ENCODE measurements at regions not wholly inside any gene's neighbourhood (a gene's known extent, or its start where the extent isn't known, plus 50 kb on each side); places are given as distances from the start of the nearest gene placed in this dataset.
A peak's percentile ranks its signal among the peaks of the same experiment; 100 is the strongest.

- TF ChIP-seq, protein P1, sequence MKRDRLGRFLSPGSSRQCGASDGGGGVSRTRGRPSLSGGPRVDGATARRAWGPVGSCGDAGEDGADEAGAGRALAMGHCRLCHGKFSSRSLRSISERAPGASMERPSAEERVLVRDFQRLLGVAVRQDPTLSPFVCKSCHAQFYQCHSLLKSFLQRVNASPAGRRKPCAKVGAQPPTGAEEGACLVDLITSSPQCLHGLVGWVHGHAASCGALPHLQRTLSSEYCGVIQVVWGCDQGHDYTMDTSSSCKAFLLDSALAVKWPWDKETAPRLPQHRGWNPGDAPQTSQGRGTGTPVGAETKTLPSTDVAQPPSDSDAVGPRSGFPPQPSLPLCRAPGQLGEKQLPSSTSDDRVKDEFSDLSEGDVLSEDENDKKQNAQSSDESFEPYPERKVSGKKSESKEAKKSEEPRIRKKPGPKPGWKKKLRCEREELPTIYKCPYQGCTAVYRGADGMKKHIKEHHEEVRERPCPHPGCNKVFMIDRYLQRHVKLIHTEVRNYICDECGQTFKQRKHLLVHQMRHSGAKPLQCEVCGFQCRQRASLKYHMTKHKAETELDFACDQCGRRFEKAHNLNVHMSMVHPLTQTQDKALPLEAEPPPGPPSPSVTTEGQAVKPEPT (CRISPR knock-in tag; IDR thresholded peaks at IDR 0.05; ENCODE audit: low read depth): no peak
- TF ChIP-seq ZBTB42 (CRISPR knock-in tag; IDR thresholded peaks at IDR 0.05): no peak
- peak; percentile 59; the same call in 1 of the 2 replicates for TF ChIP-seq ZNF629 (CRISPR knock-in tag; conservative IDR thresholded peaks at IDR 0.05)
- TF ChIP-seq MEIS2 (CRISPR knock-in tag; IDR thresholded peaks at IDR 0.05): 0 out of 2 replicates have a peak, but pooled peaks have one; percentile 54
- TF ChIP-seq RERE (CRISPR knock-in tag; IDR thresholded peaks at IDR 0.05; ENCODE audit: low read depth): peak; percentile 86
- TF ChIP-seq ETV6 (CRISPR knock-in tag; conservative IDR thresholded peaks at IDR 0.05): no peak
- TF ChIP-seq NONO (IDR thresholded peaks at IDR 0.05): no peak
- TF ChIP-seq NONO (CRISPR knock-in tag; conservative IDR thresholded peaks at IDR 0.05): 0 out of 2 replicates have a peak, but pooled peaks have one; percentile 17
- TF ChIP-seq ELF1 (CRISPR knock-in tag; IDR thresholded peaks at IDR 0.05): 0 out of 2 replicates have a peak, but pooled peaks have one; percentile 17
- TF ChIP-seq, protein P2, sequence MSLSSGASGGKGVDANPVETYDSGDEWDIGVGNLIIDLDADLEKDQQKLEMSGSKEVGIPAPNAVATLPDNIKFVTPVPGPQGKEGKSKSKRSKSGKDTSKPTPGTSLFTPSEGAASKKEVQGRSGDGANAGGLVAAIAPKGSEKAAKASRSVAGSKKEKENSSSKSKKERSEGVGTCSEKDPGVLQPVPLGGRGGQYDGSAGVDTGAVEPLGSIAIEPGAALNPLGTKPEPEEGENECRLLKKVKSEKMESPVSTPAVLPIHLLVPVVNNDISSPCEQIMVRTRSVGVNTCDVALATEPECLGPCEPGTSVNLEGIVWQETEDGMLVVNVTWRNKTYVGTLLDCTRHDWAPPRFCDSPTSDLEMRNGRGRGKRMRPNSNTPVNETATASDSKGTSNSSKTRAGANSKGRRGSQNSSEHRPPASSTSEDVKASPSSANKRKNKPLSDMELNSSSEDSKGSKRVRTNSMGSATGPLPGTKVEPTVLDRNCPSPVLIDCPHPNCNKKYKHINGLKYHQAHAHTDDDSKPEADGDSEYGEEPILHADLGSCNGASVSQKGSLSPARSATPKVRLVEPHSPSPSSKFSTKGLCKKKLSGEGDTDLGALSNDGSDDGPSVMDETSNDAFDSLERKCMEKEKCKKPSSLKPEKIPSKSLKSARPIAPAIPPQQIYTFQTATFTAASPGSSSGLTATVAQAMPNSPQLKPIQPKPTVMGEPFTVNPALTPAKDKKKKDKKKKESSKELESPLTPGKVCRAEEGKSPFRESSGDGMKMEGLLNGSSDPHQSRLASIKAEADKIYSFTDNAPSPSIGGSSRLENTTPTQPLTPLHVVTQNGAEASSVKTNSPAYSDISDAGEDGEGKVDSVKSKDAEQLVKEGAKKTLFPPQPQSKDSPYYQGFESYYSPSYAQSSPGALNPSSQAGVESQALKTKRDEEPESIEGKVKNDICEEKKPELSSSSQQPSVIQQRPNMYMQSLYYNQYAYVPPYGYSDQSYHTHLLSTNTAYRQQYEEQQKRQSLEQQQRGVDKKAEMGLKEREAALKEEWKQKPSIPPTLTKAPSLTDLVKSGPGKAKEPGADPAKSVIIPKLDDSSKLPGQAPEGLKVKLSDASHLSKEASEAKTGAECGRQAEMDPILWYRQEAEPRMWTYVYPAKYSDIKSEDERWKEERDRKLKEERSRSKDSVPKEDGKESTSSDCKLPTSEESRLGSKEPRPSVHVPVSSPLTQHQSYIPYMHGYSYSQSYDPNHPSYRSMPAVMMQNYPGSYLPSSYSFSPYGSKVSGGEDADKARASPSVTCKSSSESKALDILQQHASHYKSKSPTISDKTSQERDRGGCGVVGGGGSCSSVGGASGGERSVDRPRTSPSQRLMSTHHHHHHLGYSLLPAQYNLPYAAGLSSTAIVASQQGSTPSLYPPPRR (CRISPR knock-in tag; IDR thresholded peaks at IDR 0.05; ENCODE audit: borderline replicate concordance): peak; percentile 98
- TF ChIP-seq, protein P3, sequence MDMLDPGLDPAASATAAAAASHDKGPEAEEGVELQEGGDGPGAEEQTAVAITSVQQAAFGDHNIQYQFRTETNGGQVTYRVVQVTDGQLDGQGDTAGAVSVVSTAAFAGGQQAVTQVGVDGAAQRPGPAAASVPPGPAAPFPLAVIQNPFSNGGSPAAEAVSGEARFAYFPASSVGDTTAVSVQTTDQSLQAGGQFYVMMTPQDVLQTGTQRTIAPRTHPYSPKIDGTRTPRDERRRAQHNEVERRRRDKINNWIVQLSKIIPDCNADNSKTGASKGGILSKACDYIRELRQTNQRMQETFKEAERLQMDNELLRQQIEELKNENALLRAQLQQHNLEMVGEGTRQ (IDR thresholded peaks at IDR 0.05; ENCODE audit: low read depth, low read length): no peak
- TF ChIP-seq, protein P3 (CRISPR knock-in tag; IDR thresholded peaks at IDR 0.05; ENCODE audit: borderline replicate concordance): no peak
Measured at GRCh38 chr20:20971810-20972209, 134.3 kb downstream of the LINC00237 start (continued).
